ENCODE measurements at regions not wholly inside any gene's neighbourhood (a gene's known extent, or its start where the extent isn't known, plus 50 kb on each side); places are given as distances from the start of the nearest gene placed in this dataset.

- H3K4me2 ChIP-seq (ENCODE audit: low read length) = no peak overlapping the region
- ChIA-PET CTCF (ENCODE audit: unreplicated experiment) (interaction anchor here (0.6 kb wide), 1 partner anchor 1802 kb away, joined by 3 read pairs; no protein-coding TSS in a partner anchor), POLR2A (no interaction called here)
- no peak for DNase-seq (ENCODE audit: low spot score)
- no peaks in the 10 kb centered on the region for H3K9me3 ChIP-seq (ENCODE audit: low read length)
- intact Hi-C loops (cut with micrococcal nuclease; ENCODE audit: unreplicated experiment) = no loop called here
- no peak overlapping the region for H2AFZ ChIP-seq (ENCODE audit: low read length)
- H3K27ac ChIP-seq (ENCODE audit: low read depth, low read length, poor library complexity, severe bottlenecking) = no peak overlapping the region
- H3K4me1 ChIP-seq (ENCODE audit: insufficient read depth, low read length, poor library complexity, severe bottlenecking) = peaks cover 8% of the 10 kb centered on the region
- TF ChIP-seq CTCF (conservative IDR thresholded peaks at IDR 0.05; ENCODE audit: low read length) (no peak), EZH2phosphoT487 (IDR thresholded peaks at IDR 0.05; ENCODE audit: borderline replicate concordance, low read depth, low read length) (no peak)
- no peaks in the 10 kb centered on the region for H4K20me1 ChIP-seq (ENCODE audit: insufficient read depth, low read length)
- no peak overlapping the region for H3K4me3 ChIP-seq (ENCODE audit: low read depth, low read length, poor library complexity, severe bottlenecking)
- H3K79me2 ChIP-seq (ENCODE audit: insufficient read depth, low read depth, low read length) = no peaks in the 10 kb centered on the region
- no peaks in the 10 kb centered on the region for H3K36me3 ChIP-seq (ENCODE audit: insufficient read depth, low read length)
- no TSS peak for BruUV-seq (replicated peaks)
- no peaks in the 10 kb centered on the region for H3K9me2 ChIP-seq (ENCODE audit: insufficient read depth, low read length)
These were observed 53.5 kb upstream of the MLN start for GRCh38 chr6:33857093-33857931.

- Histone ChIP-seq H3K4me2 (ENCODE audit: low read length) (no peak overlapping the region), H3K9me2 (ENCODE audit: insufficient read depth, low read length) (no peaks in the 10 kb centered on the region), H2AFZ (ENCODE audit: low read length) (no peak overlapping the region), H3K9me3 (ENCODE audit: low read length) (no peaks in the 10 kb centered on the region), H3K79me2 (ENCODE audit: insufficient read depth, low read depth, low read length) (no peaks in the 10 kb centered on the region), H4K20me1 (ENCODE audit: insufficient read depth, low read length) (no peaks in the 10 kb centered on the region), H3K36me3 (ENCODE audit: insufficient read depth, low read length) (no peaks in the 10 kb centered on the region), H3K27ac (ENCODE audit: low read depth, low read length, poor library complexity, severe bottlenecking) (no peak overlapping the region), H3K4me1 (ENCODE audit: insufficient read depth, low read length, poor library complexity, severe bottlenecking) (peaks cover 8% of the 10 kb centered on the region), H3K4me3 (ENCODE audit: low read depth, low read length, poor library complexity, severe bottlenecking) (no peak overlapping the region)
- TF ChIP-seq EZH2phosphoT487 (IDR thresholded peaks at IDR 0.05; ENCODE audit: borderline replicate concordance, low read depth, low read length) (no peak), CTCF (conservative IDR thresholded peaks at IDR 0.05; ENCODE audit: low read length) (no peak)
- POLR2A ChIA-PET = no interaction called here
- BruUV-seq (replicated peaks) = no TSS peak
- CTCF ChIA-PET (ENCODE audit: unreplicated experiment) = interaction anchor here (0.6 kb wide), 1 partner anchor 1802 kb away, joined by 3 read pairs; no protein-coding TSS in a partner anchor
- no peak for DNase-seq (ENCODE audit: low spot score)
- intact Hi-C loops (cut with micrococcal nuclease; ENCODE audit: unreplicated experiment) = no loop called here
These were observed 52.9 kb upstream of the MLN start for GRCh38 chr6:33856655-33857054.

GRCh38 chr6:33856031-33856590 lies 52.3 kb upstream of the MLN start:
- CTCF ChIA-PET (ENCODE audit: unreplicated experiment) = interaction anchor here (0.6 kb wide), 1 partner anchor 1801 kb away, joined by 3 read pairs; no protein-coding TSS in a partner anchor
- Histone ChIP-seq H3K4me1 (ENCODE audit: insufficient read depth, low read length, poor library complexity, severe bottlenecking) (peaks cover 6% of the 10 kb centered on the region), H3K9me2 (ENCODE audit: insufficient read depth, low read length) (no peaks in the 10 kb centered on the region), H3K9me3 (ENCODE audit: low read length) (no peaks in the 10 kb centered on the region), H3K27ac (ENCODE audit: low read depth, low read length, poor library complexity, severe bottlenecking) (no peak overlapping the region), H3K79me2 (ENCODE audit: insufficient read depth, low read depth, low read length) (no peaks in the 10 kb centered on the region), H3K4me2 (ENCODE audit: low read length) (no peak overlapping the region), H3K4me3 (ENCODE audit: low read depth, low read length, poor library complexity, severe bottlenecking) (no peak overlapping the region), H3K36me3 (ENCODE audit: insufficient read depth, low read length) (no peaks in the 10 kb centered on the region), H4K20me1 (ENCODE audit: insufficient read depth, low read length) (no peaks in the 10 kb centered on the region), H2AFZ (ENCODE audit: low read length) (no peak overlapping the region)
- POLR2A ChIA-PET = no interaction called here
- intact Hi-C loops (cut with micrococcal nuclease; ENCODE audit: unreplicated experiment) = no loop called here
- no peak for TF ChIP-seq CTCF (conservative IDR thresholded peaks at IDR 0.05; ENCODE audit: low read length)
- TF ChIP-seq EZH2phosphoT487 (IDR thresholded peaks at IDR 0.05; ENCODE audit: borderline replicate concordance, low read depth, low read length) = no peak
- BruUV-seq (replicated peaks) = no TSS peak
- no peak for DNase-seq (ENCODE audit: low spot score)
